DND-41 (cell line): ENCODE measurements at regions not wholly inside any gene's neighbourhood (a gene's known extent, or its start where the extent isn't known, plus 50 kb on each side); places are given as distances from the start of the nearest gene placed in this dataset.

Experiments used
- CTCF ChIP-seq: IDR thresholded peaks from 2 replicates; pipeline ENCODE4 v1.5.1; 2012; ENCODE audit warnings: borderline replicate concordance, low read length, moderate library complexity, mild to moderate bottlenecking; ENCODE audit not compliant: poor library complexity, severe bottlenecking; ENCODE audit errors: extremely low read depth
- EZH2 ChIP-seq: IDR thresholded peaks from 3 replicates; pipeline ENCODE4 v1.6.1; 2012; ENCODE audit warnings: borderline replicate concordance, low read depth, mild to moderate bottlenecking, moderate library complexity, low read length, inconsistent platforms; ENCODE audit not compliant: severe bottlenecking

DNA sequence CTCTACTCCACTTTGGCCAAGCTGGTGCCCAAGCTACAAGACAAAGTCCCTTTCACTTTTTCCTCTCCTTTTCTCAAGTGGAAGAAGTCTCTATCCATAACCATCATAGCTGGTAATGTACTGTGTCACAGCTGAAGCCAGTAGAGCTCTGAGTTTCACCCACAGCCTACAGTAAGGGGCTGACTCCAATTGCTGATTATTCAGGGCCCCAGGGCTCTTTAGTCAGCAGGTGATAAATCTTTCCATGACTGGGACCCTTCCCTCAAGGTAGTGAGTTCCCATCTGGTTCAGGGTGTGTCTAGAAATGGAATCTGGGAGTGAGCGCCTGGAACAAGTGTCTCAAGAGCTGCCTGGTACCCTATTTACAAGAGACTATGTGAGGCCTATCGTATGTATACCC is 436.0 kb upstream of the CA10 start:
- TF ChIP-seq CTCF = no peak
- no peak for TF ChIP-seq EZH2
